ACC112 (cell line): ENCODE measurements at regions not wholly inside any gene's neighbourhood (a gene's known extent, or its start where the extent isn't known, plus 50 kb on each side); places are given as distances from the start of the nearest gene placed in this dataset.
"Not testable (repeated sequence)": the region's sequence is repeated elsewhere in the genome, so short reads cannot be mapped to it uniquely, and the experiment has no call there.

Source experiments
- H2AFZ ChIP-seq: fragments of 200-600 bp; sonication (generic); one replicate; pipeline ENCODE4 v1.6.0; 2017; ENCODE audit warnings: antibody characterized with exemption, low read length; ENCODE audit not compliant: unreplicated experiment
- H3K27ac ChIP-seq: fragments of 200-600 bp; sonication (generic); 2 replicates; pipeline ENCODE4 v1.5.1; 2014; ENCODE audit warnings: low read depth, mild to moderate bottlenecking, antibody characterized with exemption, low read length, moderate library complexity
- H3K27me3 ChIP-seq: fragments of 200-600 bp; sonication (generic); 2 replicates; pipeline ENCODE4 v1.6.1; 2014; ENCODE audit warnings: mild to moderate bottlenecking, antibody characterized with exemption, low read length, moderate library complexity, mixed read lengths; ENCODE audit not compliant: insufficient read depth
- H3K36me3 ChIP-seq: fragments of 200-600 bp; sonication (generic); 2 replicates; pipeline ENCODE4 v1.6.1; 2016; ENCODE audit warnings: mild to moderate bottlenecking, antibody characterized with exemption, low read length, moderate library complexity, mixed read lengths; ENCODE audit not compliant: insufficient read depth
- H3K4me1 ChIP-seq: fragments of 200-600 bp; sonication (generic); one replicate; pipeline ENCODE4 v1.6.1; 2016; ENCODE audit warnings: low read length, mixed read lengths; ENCODE audit not compliant: insufficient read depth, unreplicated experiment, control insufficient read depth
- H3K4me3 ChIP-seq: fragments of 200-600 bp; sonication (generic); 2 replicates; pipeline ENCODE4 v1.5.1; 2014; ENCODE audit warnings: mild to moderate bottlenecking, low read depth, low read length
- H3K79me2 ChIP-seq: fragments of 200-600 bp; sonication (generic); one replicate; pipeline ENCODE4 v1.6.0; 2016; ENCODE audit warnings: low read length; ENCODE audit not compliant: control insufficient read depth, unreplicated experiment, insufficient read depth

- no peak overlapping the region for H3K4me3 ChIP-seq
- H3K36me3 ChIP-seq = peaks cover 12% of the 10 kb centered on the region; the same call in 1 of the 2 replicates
- no peak overlapping the region for H3K27ac ChIP-seq
- peaks cover 9% of the 10 kb centered on the region for H3K4me1 ChIP-seq
- peaks cover 48% of the 10 kb centered on the region for H3K79me2 ChIP-seq
- no peaks in the 10 kb centered on the region for H3K27me3 ChIP-seq
- no peak overlapping the region for H2AFZ ChIP-seq
Measured at GRCh38 chr9:36461323-36461722, 61.3 kb upstream of the RNF38 start.

- H3K27ac ChIP-seq, H3K27me3 ChIP-seq, H3K4me1 ChIP-seq, H2AFZ ChIP-seq, H3K4me3 ChIP-seq: not testable (repeated sequence)
- Histone ChIP-seq H3K79me2 (peaks cover 44% of the 10 kb centered on the region), H3K36me3 (peaks cover 11% of the 10 kb centered on the region; the same call in 1 of the 2 replicates)
Measured at GRCh38 chr9:36458430-36458915, 58.4 kb upstream of the RNF38 start.

DNA sequence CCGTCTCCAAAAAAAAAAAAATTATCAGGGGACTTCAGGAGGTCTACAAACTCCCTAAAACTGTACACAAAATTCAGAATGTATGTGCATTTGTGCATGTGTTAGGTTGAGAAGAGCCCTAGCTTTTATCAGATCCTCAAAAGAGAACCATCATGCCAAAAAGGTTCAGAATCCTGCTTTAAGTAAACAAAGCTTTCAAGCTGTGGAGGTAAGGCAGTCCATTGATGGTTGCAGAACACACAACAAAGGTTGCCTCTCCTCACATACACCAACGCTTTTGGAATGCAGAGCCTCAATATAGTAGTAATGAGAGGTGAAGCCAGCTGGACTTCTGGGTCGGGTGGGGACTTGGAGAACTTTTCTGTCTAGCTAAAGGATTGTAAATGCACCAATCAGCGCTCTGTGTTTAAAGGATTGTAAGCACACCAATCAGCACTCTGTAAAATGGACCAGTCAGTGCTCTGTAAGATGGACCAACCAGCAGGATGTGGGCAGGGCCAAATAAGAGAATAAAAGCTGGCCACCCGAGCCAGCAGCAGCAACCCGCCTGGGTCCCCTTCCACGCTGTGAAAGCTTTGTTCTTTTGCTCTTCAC, 57.9 kb upstream of the RNF38 start:
- Histone ChIP-seq H3K36me3 (peaks cover 7% of the 10 kb centered on the region; the same call in 1 of the 2 replicates), H3K79me2 (peaks cover 38% of the 10 kb centered on the region), H3K4me1 (peaks cover 9% of the 10 kb centered on the region), H3K27ac (no peak overlapping the region), H2AFZ (no peak overlapping the region), H3K27me3 (no peaks in the 10 kb centered on the region), H3K4me3 (no peak overlapping the region)

- Histone ChIP-seq H3K79me2 (peaks cover 26% of the 10 kb centered on the region), H3K36me3 (peaks cover 7% of the 10 kb centered on the region; the same call in 1 of the 2 replicates), H2AFZ (no peak overlapping the region), H3K27me3 (no peaks in the 10 kb centered on the region), H3K4me1 (peaks cover 9% of the 10 kb centered on the region), H3K4me3 (no peak overlapping the region), H3K27ac (no peak overlapping the region)
Measured at GRCh38 chr9:36456480-36457065, 56.5 kb upstream of the RNF38 start.

DNA sequence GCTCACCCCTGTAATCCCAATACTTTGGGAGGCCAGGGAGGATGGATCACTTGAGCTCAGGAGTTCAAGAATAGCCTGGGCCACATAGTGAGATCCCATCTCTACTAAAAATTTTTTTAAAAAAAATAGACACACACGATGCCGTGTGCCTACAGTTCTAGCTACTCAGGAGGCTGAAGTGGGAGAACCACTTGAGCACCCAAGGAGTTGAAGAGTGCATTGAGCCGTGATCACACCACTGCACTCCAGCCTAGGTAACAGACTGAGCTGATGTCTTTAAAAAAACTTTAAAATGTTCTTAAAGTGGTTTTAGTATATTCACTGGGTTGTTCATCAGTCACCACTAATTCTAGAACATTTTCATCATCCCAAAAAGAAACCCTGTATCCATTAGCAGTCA, 51.9 kb upstream of the RNF38 start:
- Histone ChIP-seq H3K27me3 (no peaks in the 10 kb centered on the region), H3K36me3 (no peaks in the 10 kb centered on the region), H3K4me3 (no peak overlapping the region), H3K4me1 (peaks cover 6% of the 10 kb centered on the region), H2AFZ (no peak overlapping the region), H3K27ac (no peak overlapping the region), H3K79me2 (peaks cover 16% of the 10 kb centered on the region)

- Histone ChIP-seq H3K36me3 (0 out of 2 replicates have a peak, but pooled peaks cover 3% of the 10 kb centered on the region), H2AFZ (no peak overlapping the region), H3K4me3 (no peak overlapping the region), H3K27me3 (no peaks in the 10 kb centered on the region), H3K4me1 (no peaks in the 10 kb centered on the region), H3K27ac (no peak overlapping the region), H3K79me2 (peaks cover 17% of the 10 kb centered on the region)
Measured at GRCh38 chr9:36450110-36450732, 50.2 kb upstream of the RNF38 start.
